HK-2 (cell line): ENCODE measurements at regions not wholly inside any gene's neighbourhood (a gene's known extent, or its start where the extent isn't known, plus 50 kb on each side); places are given as distances from the start of the nearest gene placed in this dataset.
"Not testable (repeated sequence)": the region's sequence is repeated elsewhere in the genome, so short reads cannot be mapped to it uniquely, and the experiment has no call there.

Experiments used
- DNase-seq: peaks from one replicate; pipeline ENCODE4 v3.0.0-alpha.2; 2018; ENCODE audit not compliant: unreplicated experiment

GRCh38 chr7:32762925-32763293 lies 128.7 kb downstream of the KBTBD2 start:
- DNase-seq = no peak

- not testable (repeated sequence) for DNase-seq
Observed at GRCh38 chr7:32762206-32762924, 129.2 kb downstream of the KBTBD2 start.

GRCh38 chr7:32761451-32762205 lies 129.9 kb downstream of the KBTBD2 start:
- DNase-seq = no peak

- DNase-seq = not testable (repeated sequence)
Observed at GRCh38 chr7:32760755-32761154, 130.8 kb downstream of the KBTBD2 start.

GRCh38 chr7:32759859-32760258 lies 131.7 kb downstream of the KBTBD2 start:
- not testable (repeated sequence) for DNase-seq

GRCh38 chr7:32753872-32754271 lies 137.7 kb downstream of the KBTBD2 start:
- not testable (repeated sequence) for DNase-seq

- not testable (repeated sequence) for DNase-seq
Observed at GRCh38 chr7:32748337-32748736, 143.2 kb downstream of the KBTBD2 start.

- not testable (repeated sequence) for DNase-seq
Observed at GRCh38 chr7:32747443-32748148, 144.0 kb downstream of the KBTBD2 start.

GRCh38 chr7:32741853-32742476 lies 149.6 kb downstream of the KBTBD2 start:
- DNase-seq = not testable (repeated sequence)

GRCh38 chr7:32739749-32740148 lies 151.8 kb downstream of the KBTBD2 start:
- DNase-seq = not testable (repeated sequence)

GRCh38 chr7:32738390-32738789 lies 153.2 kb downstream of the KBTBD2 start:
- not testable (repeated sequence) for DNase-seq

GRCh38 chr7:32732767-32733166 lies 158.8 kb downstream of the KBTBD2 start:
- not testable (repeated sequence) for DNase-seq

GRCh38 chr7:32729335-32729675 lies 162.3 kb downstream of the KBTBD2 start:
- DNase-seq = not testable (repeated sequence)

GRCh38 chr7:32728412-32729334 lies 162.9 kb downstream of the KBTBD2 start:
- DNase-seq = peak; percentile 74

GRCh38 chr7:32727483-32728411 lies 163.8 kb downstream of the KBTBD2 start:
- DNase-seq = peak; percentile 70

GRCh38 chr7:32722837-32723236 lies 168.7 kb downstream of the KBTBD2 start:
- not testable (repeated sequence) for DNase-seq

GRCh38 chr7:32694182-32694581 lies 197.4 kb downstream of the KBTBD2 start:
- no peak for DNase-seq

- not testable (repeated sequence) for DNase-seq
Observed at GRCh38 chr7:32691965-32692815, 196.9 kb downstream of the AVL9 start.

GRCh38 chr7:32688092-32688491 lies 192.8 kb downstream of the AVL9 start:
- not testable (repeated sequence) for DNase-seq
